ENCODE measurements at regions not wholly inside any gene's neighbourhood (a gene's known extent, or its start where the extent isn't known, plus 50 kb on each side); places are given as distances from the start of the nearest gene placed in this dataset.

DNA sequence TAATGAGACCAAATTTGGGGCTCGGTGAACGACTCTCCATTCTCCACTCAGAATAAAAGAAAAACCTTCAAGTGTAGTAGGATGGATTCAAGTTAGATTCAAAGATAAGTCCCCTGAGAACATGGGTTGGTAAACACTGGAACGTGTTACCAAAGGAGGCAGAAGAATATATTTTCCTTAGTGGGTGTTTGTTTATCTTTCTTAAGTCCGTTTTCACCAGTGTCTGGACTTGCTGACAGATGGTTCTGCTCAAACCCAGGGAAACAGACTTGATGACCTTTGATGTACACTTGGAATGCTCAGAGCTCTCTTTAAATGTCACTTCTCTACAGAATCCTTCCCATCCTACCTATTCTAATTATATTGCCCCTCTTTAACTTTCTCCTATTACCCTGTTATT lies 310.3 kb upstream of the ZNF521 start:
- DNase-seq (ENCODE audit: low spot score), result no peak
- in situ Hi-C loops (cut with MboI; ENCODE audit: low pct_unique_long_range_greater_than_20kb, low sequenced_read_pairs, unreplicated experiment), result no loop called here
- TF ChIP-seq, protein P1, sequence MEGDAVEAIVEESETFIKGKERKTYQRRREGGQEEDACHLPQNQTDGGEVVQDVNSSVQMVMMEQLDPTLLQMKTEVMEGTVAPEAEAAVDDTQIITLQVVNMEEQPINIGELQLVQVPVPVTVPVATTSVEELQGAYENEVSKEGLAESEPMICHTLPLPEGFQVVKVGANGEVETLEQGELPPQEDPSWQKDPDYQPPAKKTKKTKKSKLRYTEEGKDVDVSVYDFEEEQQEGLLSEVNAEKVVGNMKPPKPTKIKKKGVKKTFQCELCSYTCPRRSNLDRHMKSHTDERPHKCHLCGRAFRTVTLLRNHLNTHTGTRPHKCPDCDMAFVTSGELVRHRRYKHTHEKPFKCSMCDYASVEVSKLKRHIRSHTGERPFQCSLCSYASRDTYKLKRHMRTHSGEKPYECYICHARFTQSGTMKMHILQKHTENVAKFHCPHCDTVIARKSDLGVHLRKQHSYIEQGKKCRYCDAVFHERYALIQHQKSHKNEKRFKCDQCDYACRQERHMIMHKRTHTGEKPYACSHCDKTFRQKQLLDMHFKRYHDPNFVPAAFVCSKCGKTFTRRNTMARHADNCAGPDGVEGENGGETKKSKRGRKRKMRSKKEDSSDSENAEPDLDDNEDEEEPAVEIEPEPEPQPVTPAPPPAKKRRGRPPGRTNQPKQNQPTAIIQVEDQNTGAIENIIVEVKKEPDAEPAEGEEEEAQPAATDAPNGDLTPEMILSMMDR (IDR thresholded peaks at IDR 0.05; ENCODE audit: extremely low read depth, insufficient read depth, missing control alignments), result no peak

DNA sequence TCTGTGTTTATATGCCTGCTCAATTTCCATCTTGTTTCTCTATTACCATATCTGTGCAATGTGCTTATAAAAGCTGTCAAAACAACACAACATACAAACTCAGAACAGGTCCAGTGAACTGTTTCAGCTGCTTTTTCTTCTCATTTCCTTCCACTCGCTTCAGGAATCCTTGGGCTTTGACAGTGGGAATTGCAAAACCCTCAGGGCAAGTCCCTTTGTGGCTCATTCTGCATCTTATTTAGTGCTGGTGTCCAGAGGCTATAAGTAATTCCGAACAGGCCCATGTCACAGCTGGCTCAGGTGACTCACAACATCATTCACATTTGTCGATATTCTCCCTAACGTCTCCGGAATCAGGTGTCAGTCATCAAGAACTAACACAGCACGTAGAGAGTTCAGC lies 309.9 kb upstream of the ZNF521 start:
- TF ChIP-seq, protein P1 (IDR thresholded peaks at IDR 0.05; ENCODE audit: extremely low read depth, insufficient read depth, missing control alignments), result no peak
- DNase-seq (ENCODE audit: low spot score), result no peak
- in situ Hi-C loops (cut with MboI; ENCODE audit: low pct_unique_long_range_greater_than_20kb, low sequenced_read_pairs, unreplicated experiment), result no loop called here

DNA sequence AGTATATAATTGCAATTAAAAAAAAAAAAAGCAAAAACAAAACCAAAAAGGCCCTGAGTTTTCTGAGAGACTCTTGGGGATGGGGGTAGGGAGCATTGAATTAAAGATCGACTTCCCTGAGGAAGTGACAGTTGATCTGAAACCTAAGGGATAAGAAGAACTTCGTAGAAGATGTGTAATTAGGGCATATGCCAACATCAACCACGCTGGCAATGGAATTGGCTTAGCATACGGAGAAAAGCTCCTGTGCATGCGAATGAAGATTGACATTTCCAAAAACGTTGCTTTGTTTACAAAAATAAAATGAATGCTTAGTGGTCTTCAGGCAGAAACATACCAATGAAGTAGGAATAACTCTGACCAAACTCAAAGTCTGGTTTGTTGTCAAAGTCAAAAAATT lies 307.6 kb upstream of the ZNF521 start:
- in situ Hi-C loops (cut with MboI; ENCODE audit: low pct_unique_long_range_greater_than_20kb, low sequenced_read_pairs, unreplicated experiment), result no loop called here

DNA sequence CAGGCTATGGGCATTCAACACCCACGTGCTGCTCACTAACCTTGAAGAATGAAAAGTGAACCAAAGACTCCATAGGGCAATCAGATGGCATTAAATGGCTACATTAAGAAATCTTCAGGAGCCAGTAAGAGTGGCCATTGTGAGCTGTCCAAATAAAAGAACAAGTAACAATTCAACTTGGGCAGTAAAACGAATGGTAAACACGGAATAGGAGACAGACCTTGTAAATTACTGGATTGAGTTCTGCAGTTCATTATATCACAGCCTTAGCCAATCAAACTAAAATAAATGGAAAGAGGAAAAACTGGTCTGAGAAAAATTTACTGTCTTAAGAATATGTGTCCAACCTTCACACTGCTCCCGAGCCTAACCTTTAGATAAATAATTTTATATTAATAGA lies 306.5 kb upstream of the ZNF521 start:
- DNase-seq (ENCODE audit: low spot score), result no peak
- TF ChIP-seq, protein P1 (IDR thresholded peaks at IDR 0.05; ENCODE audit: extremely low read depth, insufficient read depth, missing control alignments), result no peak
- in situ Hi-C loops (cut with MboI; ENCODE audit: low pct_unique_long_range_greater_than_20kb, low sequenced_read_pairs, unreplicated experiment), result no loop called here

More for the DNA sequence above, 307.6 kb upstream of the ZNF521 start:
- TF ChIP-seq, protein P1 (IDR thresholded peaks at IDR 0.05; ENCODE audit: extremely low read depth, insufficient read depth, missing control alignments), result no peak
- DNase-seq (ENCODE audit: low spot score), result no peak

DNA sequence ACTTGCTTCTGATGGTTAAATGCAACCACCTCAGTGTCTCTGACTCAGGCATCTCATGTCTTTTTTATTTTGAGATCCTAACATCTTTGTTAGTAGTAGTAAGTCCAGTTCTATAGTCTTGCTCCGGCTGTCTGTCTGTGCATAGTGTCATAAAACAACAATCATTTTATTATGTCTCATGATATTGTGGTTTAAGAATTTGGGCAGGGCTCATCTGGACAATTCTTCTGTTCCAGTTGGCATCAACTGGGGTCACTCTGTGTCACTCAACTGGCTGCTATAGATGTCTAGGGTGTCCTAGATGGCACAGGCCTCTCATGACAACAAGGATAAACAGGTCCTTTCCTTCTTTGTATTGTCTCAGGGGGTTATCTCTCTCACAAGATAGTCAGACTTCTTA lies 299.6 kb upstream of the ZNF521 start:
- DNase-seq (ENCODE audit: low spot score), result no peak
- TF ChIP-seq, protein P1 (IDR thresholded peaks at IDR 0.05; ENCODE audit: extremely low read depth, insufficient read depth, missing control alignments), result no peak
- in situ Hi-C loops (cut with MboI; ENCODE audit: low pct_unique_long_range_greater_than_20kb, low sequenced_read_pairs, unreplicated experiment), result no loop called here

DNA sequence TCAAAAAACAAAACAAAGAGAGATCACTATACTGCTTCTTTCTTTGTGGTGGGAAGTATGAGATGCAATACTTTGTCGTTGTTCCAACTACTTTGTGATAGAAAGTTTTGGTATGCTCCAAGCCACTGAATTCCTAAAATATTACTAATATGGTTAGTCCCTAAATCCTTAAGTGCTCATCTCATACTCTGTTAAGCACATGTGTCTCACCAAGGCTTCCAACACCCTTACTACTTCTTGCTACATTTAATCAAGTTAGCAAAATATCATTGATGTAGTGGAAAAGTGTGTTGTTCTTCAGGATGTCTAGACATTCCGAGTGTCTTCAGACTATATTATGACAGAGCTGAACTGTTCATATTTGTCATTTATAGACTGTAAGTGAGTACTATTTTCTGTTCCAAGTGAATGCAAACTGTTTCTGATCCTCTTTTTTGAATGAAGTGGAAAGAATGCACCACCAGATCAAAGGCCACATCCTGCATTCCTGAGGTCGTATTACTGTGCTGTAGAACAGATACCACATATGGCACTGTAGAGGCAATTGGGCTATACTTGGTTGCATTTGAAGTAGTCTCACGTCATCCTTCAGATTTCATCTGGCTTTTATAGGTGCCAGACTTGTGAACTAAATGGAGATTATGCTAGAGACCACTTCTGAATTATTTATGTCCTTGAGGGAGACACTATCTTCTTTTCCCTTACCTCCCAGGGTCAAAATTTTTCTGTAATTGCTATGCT lies 298.4 kb upstream of the ZNF521 start:
- DNase-seq (ENCODE audit: low spot score), result no peak
- in situ Hi-C loops (cut with MboI; ENCODE audit: low pct_unique_long_range_greater_than_20kb, low sequenced_read_pairs, unreplicated experiment), result no loop called here
- TF ChIP-seq, protein P1 (IDR thresholded peaks at IDR 0.05; ENCODE audit: extremely low read depth, insufficient read depth, missing control alignments), result no peak

Data from GM13977 (cell line).